ENCODE measurements at regions not wholly inside any gene's neighbourhood (a gene's known extent, or its start where the extent isn't known, plus 50 kb on each side); places are given as distances from the start of the nearest gene placed in this dataset.

DNA sequence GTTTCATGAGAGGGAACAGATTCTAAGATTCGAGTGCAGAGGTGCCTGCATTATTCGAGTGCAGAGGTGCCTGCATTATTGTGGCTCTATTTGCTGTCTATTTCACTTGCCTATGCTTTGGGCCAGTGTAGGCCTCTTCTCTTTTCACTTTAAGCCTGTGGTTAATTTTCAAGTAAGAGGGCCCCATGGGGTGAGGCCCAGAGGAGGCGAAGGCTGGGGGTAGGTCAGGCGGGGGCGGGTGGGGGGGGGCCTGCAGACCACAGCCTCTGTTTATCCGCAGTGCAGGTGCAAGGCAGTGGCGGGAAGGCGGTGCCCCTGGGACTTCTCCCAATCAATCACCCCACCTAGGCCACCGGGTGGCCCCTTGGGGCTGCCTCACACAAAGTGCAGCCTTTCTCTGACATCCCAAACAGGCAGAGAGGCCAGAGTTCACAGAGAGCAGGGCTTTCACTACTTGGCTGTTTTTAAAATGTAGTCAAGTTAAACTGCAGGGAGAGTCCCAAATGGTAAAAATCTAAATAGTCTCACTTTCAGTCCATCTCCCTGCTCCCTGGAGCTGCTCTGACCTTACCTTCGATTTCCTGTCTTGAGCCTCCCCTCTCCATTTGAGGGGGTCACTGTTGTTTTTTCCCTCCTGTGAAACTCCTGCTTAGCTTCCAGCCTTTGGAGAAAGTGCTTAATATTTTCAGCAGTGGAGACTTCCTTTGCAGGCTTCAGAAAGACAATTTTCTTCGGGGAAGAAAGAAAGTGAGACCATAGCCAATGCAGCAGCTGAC lies 249.0 kb downstream of the DLEU7 start:
- no peaks in the 10 kb centered on the region for H3K27me3 ChIP-seq
- H3K27ac ChIP-seq, result no peak overlapping the region
- peak in 1 of 2 donors; percentile 36 for DNase-seq
- H3K36me3 ChIP-seq, result no peaks in the 10 kb centered on the region
- H3K4me3 ChIP-seq, result no peak overlapping the region
- WGBS, 2 donors, result 71 to 75% methylated on average over 11 of the region's 11 CpGs
- H3K9me3 ChIP-seq, result no peaks in the 10 kb centered on the region
- peaks cover 0 to 4% (median 0%) of the 10 kb centered on the region in 4 donors for H3K4me1 ChIP-seq
- TF ChIP-seq EP300 (IDR thresholded peaks at IDR 0.05), result no peak
- TF ChIP-seq, protein P1, sequence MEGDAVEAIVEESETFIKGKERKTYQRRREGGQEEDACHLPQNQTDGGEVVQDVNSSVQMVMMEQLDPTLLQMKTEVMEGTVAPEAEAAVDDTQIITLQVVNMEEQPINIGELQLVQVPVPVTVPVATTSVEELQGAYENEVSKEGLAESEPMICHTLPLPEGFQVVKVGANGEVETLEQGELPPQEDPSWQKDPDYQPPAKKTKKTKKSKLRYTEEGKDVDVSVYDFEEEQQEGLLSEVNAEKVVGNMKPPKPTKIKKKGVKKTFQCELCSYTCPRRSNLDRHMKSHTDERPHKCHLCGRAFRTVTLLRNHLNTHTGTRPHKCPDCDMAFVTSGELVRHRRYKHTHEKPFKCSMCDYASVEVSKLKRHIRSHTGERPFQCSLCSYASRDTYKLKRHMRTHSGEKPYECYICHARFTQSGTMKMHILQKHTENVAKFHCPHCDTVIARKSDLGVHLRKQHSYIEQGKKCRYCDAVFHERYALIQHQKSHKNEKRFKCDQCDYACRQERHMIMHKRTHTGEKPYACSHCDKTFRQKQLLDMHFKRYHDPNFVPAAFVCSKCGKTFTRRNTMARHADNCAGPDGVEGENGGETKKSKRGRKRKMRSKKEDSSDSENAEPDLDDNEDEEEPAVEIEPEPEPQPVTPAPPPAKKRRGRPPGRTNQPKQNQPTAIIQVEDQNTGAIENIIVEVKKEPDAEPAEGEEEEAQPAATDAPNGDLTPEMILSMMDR (IDR thresholded peaks at IDR 0.05), result no peak
- no peak for TF ChIP-seq POLR2A (IDR thresholded peaks at IDR 0.05)
- no peak for TF ChIP-seq POLR2AphosphoS5 (IDR thresholded peaks at IDR 0.05)
- no peak for ATAC-seq (ENCODE audit: low FRiP score in 2 of 2)

DNA sequence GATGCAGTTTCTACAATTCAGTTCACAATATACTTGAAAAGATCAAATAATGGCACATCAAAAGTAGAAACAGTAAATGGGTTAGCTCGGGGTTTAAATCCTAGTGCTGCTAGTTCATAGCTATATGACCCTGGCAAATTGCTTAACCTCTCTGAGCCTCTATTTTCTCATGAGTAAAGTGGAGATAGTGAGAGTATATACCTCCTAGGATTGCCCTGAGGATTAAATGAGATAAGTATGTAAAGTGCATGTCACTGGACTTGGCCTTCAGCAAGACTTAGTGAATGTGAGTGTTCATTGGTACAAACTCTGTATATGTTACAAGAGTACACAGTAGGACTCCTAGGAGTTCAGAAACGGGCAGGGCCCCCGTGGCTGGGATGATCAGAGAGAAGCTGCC lies 248.3 kb downstream of the DLEU7 start:
- Histone ChIP-seq H3K27ac (no peak overlapping the region), H3K4me1 (peaks cover 0 to 4% (median 0%) of the 10 kb centered on the region in 4 donors), H3K36me3 (no peaks in the 10 kb centered on the region), H3K4me3 (no peak overlapping the region), H3K27me3 (no peaks in the 10 kb centered on the region), H3K9me3 (no peaks in the 10 kb centered on the region)
- no peak for TF ChIP-seq POLR2AphosphoS5 (IDR thresholded peaks at IDR 0.05)
- TF ChIP-seq, protein P1 (IDR thresholded peaks at IDR 0.05), result no peak
- no peak for TF ChIP-seq POLR2A (IDR thresholded peaks at IDR 0.05)
- no peak for TF ChIP-seq EP300 (IDR thresholded peaks at IDR 0.05)
- ATAC-seq (ENCODE audit: low FRiP score in 2 of 2) (no peak), DNase-seq (no peak)
- 86 to 94% methylated on average over 3 of the region's 3 CpGs for WGBS, 2 donors

DNA sequence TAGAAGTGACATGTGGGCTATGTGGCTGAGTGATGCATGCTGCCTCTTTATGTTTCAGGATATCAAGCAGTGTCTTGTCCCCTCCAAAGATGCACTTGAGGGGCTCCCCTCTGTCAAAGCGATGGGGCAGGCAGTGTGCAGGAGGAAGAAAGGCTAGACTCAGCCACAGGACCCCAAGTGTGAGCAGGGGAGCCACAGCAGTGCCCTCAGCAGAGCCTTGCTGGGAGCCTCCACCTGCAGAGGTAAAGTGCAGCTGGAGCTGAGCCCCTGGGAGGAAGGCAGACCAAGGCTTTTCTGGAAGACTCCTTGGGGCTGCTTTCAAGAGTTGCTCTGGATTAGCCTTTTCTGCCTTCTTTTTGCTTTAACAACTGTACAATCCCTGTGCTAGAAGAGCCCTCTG lies 247.3 kb downstream of the DLEU7 start:
- H3K4me3 ChIP-seq, result no peak overlapping the region
- DNase-seq (no peak), ATAC-seq (ENCODE audit: low FRiP score in 2 of 2) (no peak)
- H3K4me1 ChIP-seq, result peaks cover 0 to 4% (median 0%) of the 10 kb centered on the region in 4 donors
- no peak overlapping the region for H3K27ac ChIP-seq
- no peaks in the 10 kb centered on the region for H3K9me3 ChIP-seq
- 100% methylated on average over 1 of the region's 1 CpG; no CpG with 5 or more reads in 1 of the 2 donors for WGBS, 2 donors
- no peaks in the 10 kb centered on the region for H3K27me3 ChIP-seq
- no peaks in the 10 kb centered on the region for H3K36me3 ChIP-seq
- no peak for TF ChIP-seq POLR2A (IDR thresholded peaks at IDR 0.05)
- TF ChIP-seq, protein P1 (IDR thresholded peaks at IDR 0.05), result no peak
- no peak for TF ChIP-seq POLR2AphosphoS5 (IDR thresholded peaks at IDR 0.05)
- TF ChIP-seq EP300 (IDR thresholded peaks at IDR 0.05), result no peak

DNA sequence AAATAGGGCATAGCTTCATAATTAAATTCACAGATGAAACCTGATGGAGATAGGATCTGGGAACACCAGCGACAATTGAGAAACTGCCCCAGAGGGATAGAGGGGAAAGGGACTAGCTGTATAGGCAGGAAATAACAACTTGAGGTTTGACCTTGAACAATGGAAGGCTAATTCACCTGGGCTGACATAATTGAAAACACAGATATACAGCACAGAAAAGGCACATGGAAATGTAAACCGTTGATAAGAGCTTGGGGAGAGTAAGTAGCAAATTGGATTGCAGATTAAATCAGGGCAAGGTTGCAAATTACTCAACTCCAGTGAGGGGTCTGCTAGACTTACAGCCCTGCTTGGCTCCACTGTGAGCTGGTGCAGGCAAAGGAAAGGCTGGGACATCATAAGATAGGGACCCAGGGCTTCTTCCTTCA lies 246.7 kb downstream of the DLEU7 start:
- no peaks in the 10 kb centered on the region for H3K36me3 ChIP-seq
- no peaks in the 10 kb centered on the region for H3K9me3 ChIP-seq
- H3K27ac ChIP-seq, result no peak overlapping the region
- WGBS, 2 donors, result 60 to 74% methylated on average over 2 of the region's 2 CpGs
- TF ChIP-seq POLR2A (IDR thresholded peaks at IDR 0.05) (no peak), EP300 (IDR thresholded peaks at IDR 0.05) (no peak), POLR2AphosphoS5 (IDR thresholded peaks at IDR 0.05) (no peak)
- TF ChIP-seq, protein P1 (IDR thresholded peaks at IDR 0.05), result no peak
- no peak for DNase-seq
- H3K27me3 ChIP-seq, result no peaks in the 10 kb centered on the region
- H3K4me1 ChIP-seq, result peaks cover 0 to 4% (median 0%) of the 10 kb centered on the region in 4 donors
- H3K4me3 ChIP-seq, result no peak overlapping the region
- ATAC-seq (ENCODE audit: low FRiP score in 2 of 2), result no peak

DNA sequence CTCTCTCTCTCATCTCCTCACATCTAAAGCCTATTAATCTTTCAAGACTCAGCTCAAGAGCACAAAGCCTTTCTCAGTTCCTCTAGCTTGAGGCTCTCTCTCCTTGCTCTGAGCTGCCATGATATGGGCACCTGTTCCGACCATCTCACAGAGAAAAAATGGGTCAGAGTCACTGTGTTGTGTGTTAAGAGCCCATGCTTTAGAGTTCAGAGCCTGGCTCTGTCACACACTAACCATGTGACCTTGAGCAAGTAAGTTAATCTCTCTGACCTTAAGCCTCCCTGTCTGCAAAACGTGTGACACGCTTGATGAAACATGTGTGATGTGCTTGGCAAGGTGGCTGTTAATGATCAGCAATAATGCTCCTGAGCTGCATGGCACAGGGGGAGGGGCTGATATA lies 245.2 kb downstream of the DLEU7 start:
- TF ChIP-seq POLR2AphosphoS5 (IDR thresholded peaks at IDR 0.05) (no peak), POLR2A (IDR thresholded peaks at IDR 0.05) (no peak), EP300 (IDR thresholded peaks at IDR 0.05) (no peak)
- TF ChIP-seq, protein P1 (IDR thresholded peaks at IDR 0.05), result no peak

More for the DNA sequence above, 245.2 kb downstream of the DLEU7 start:
- no peak for DNase-seq
- no peak for ATAC-seq (ENCODE audit: low FRiP score in 2 of 2)
- H3K4me1 ChIP-seq, result peaks cover 0 to 4% (median 0%) of the 10 kb centered on the region in 4 donors
- 54 to 60% methylated on average over 3 of the region's 3 CpGs for WGBS, 2 donors
- no peak overlapping the region for H3K27ac ChIP-seq
- H3K4me3 ChIP-seq, result no peak overlapping the region
- H3K36me3 ChIP-seq, result no peaks in the 10 kb centered on the region
- no peaks in the 10 kb centered on the region for H3K27me3 ChIP-seq
- H3K9me3 ChIP-seq, result no peaks in the 10 kb centered on the region
